Hepatocyte (in vitro differentiated cells): ENCODE measurements at regions not wholly inside any gene's neighbourhood (a gene's known extent, or its start where the extent isn't known, plus 50 kb on each side); places are given as distances from the start of the nearest gene placed in this dataset.

Experiments used
- DNase-seq: peaks from one replicate; pipeline ENCODE4 v3.0.0-alpha.2; 2016; ENCODE audit warnings: low spot score
- H2AFZ ChIP-seq: fragments of 200-600 bp; sonication (generic); 2 replicates; pipeline ENCODE4 v1.6.0; 2016; ENCODE audit warnings: antibody characterized with exemption, mild to moderate bottlenecking
- H3K27ac ChIP-seq: fragments of 200-600 bp; sonication (generic); 2 replicates; pipeline ENCODE4 v1.5.1; 2016; ENCODE audit warnings: mild to moderate bottlenecking
- H3K27me3 ChIP-seq: fragments of 200-600 bp; sonication (generic); 2 replicates; pipeline ENCODE4 v1.6.1; 2016
- H3K36me3 ChIP-seq: fragments of 200-600 bp; sonication (generic); replicated peaks from 2 replicates; pipeline ENCODE4 v1.5.1; 2016; ENCODE audit warnings: low read depth; ENCODE audit not compliant: insufficient read depth
- H3K4me1 ChIP-seq: fragments of 200-600 bp; sonication (generic); 2 replicates; pipeline ENCODE4 v1.5.1; 2016; ENCODE audit warnings: mild to moderate bottlenecking, moderate library complexity; ENCODE audit not compliant: insufficient read depth
- H3K4me2 ChIP-seq: fragments of 200-600 bp; sonication (generic); 2 replicates; pipeline ENCODE4 v1.6.0; 2016
- H3K4me3 ChIP-seq: fragments of 200-600 bp; sonication (generic); 2 replicates; pipeline ENCODE4 v1.5.1; 2016; ENCODE audit warnings: mild to moderate bottlenecking
- H3K79me2 ChIP-seq: fragments of 200-600 bp; sonication (generic); 2 replicates; pipeline ENCODE4 v1.6.0; 2017; ENCODE audit warnings: mild to moderate bottlenecking
- H3K9me2 ChIP-seq: fragments of 200-600 bp; sonication (generic); replicated peaks from 2 replicates; pipeline ENCODE4 v1.6.0; 2017; ENCODE audit warnings: mild to moderate bottlenecking; ENCODE audit not compliant: insufficient read depth
- H3K9me3 ChIP-seq: fragments of 200-600 bp; sonication (generic); 2 replicates; pipeline ENCODE4 v1.5.1; 2016; ENCODE audit warnings: low read depth, mild to moderate bottlenecking
- H4K20me1 ChIP-seq: fragments of 200-600 bp; sonication (generic); 2 replicates; pipeline ENCODE4 v1.6.0; 2016; ENCODE audit warnings: mild to moderate bottlenecking; ENCODE audit not compliant: insufficient read depth, poor library complexity, severe bottlenecking
- EZH2 ChIP-seq: fragments of 200-600 bp; sonication (generic); IDR thresholded peaks from 2 replicates; pipeline ENCODE4 v1.6.1; 2016; ENCODE audit warnings: antibody characterized with exemption, mild to moderate bottlenecking, borderline replicate concordance
- EZH2phosphoT487 ChIP-seq: fragments of 200-600 bp; sonication (generic); IDR thresholded peaks from one replicate; pipeline ENCODE4 v1.6.1; 2018; ENCODE audit warnings: antibody characterized with exemption, mild to moderate bottlenecking, low read depth, moderate library complexity; ENCODE audit not compliant: unreplicated experiment, severe bottlenecking
- WGBS: methylation state at CpG from one replicate; pipeline ENCODE4 v1.1.6; 2016; ENCODE audit warnings: low lambda C conversion rate; ENCODE audit errors: missing lambda C conversion rate; 5-methylcytosine and 5-hydroxymethylcytosine counted together
- TF ChIP-seq, protein P1 (sequence below): fragments of 200-600 bp; sonication (generic); IDR thresholded peaks from 2 replicates; pipeline ENCODE4 v1.5.1; 2016; ENCODE audit warnings: antibody characterized with exemption, mild to moderate bottlenecking; ENCODE audit not compliant: poor library complexity

DNA sequence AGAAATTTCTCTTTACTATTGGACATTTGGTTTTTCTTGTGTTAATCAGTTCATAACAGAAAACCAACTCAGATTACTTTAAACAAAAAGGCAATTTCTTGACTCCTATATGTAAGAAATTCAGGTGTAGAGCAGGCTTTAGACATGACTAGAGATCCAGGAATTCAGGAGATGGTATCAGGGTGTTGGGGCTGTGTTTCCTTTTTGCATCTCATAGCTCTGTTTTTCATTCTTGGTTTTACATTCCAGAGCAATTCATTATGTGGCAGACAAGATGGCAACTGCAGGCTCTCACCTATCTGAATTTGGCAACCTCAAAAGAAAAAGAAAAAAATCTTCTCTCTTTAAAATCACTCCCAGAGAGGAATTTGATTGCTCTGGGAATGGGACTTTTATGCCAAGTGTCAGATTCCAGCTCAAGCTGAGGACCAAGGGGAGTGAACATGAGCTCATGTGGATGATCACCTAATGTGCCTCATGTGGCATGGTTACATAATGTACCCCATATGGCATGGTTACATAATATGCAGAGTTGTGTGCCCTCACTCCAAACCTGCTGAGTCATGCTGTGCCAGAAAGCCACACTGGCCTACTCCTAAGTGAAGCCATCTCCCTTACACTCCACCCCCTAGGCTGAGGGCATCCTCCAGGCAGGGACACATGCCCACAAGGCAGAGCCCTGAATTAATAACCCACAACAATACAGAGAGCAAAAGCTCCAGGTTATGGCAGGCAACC, 282.7 kb downstream of the MBD2 start:
- Histone ChIP-seq H2AFZ (no peak overlapping the region), H3K9me3 (no peaks in the 10 kb centered on the region), H4K20me1 (no peaks in the 10 kb centered on the region), H3K27me3 (no peaks in the 10 kb centered on the region), H3K27ac (no peak overlapping the region), H3K36me3 (no peaks in the 10 kb centered on the region), H3K9me2 (no peaks in the 10 kb centered on the region), H3K79me2 (no peaks in the 10 kb centered on the region), H3K4me2 (no peak overlapping the region), H3K4me1 (peaks cover 2% of the 10 kb centered on the region), H3K4me3 (no peak overlapping the region)
- no peak for DNase-seq
- TF ChIP-seq EZH2phosphoT487 (no peak), EZH2 (no peak)
- TF ChIP-seq, protein P1, sequence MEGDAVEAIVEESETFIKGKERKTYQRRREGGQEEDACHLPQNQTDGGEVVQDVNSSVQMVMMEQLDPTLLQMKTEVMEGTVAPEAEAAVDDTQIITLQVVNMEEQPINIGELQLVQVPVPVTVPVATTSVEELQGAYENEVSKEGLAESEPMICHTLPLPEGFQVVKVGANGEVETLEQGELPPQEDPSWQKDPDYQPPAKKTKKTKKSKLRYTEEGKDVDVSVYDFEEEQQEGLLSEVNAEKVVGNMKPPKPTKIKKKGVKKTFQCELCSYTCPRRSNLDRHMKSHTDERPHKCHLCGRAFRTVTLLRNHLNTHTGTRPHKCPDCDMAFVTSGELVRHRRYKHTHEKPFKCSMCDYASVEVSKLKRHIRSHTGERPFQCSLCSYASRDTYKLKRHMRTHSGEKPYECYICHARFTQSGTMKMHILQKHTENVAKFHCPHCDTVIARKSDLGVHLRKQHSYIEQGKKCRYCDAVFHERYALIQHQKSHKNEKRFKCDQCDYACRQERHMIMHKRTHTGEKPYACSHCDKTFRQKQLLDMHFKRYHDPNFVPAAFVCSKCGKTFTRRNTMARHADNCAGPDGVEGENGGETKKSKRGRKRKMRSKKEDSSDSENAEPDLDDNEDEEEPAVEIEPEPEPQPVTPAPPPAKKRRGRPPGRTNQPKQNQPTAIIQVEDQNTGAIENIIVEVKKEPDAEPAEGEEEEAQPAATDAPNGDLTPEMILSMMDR = no peak

DNA sequence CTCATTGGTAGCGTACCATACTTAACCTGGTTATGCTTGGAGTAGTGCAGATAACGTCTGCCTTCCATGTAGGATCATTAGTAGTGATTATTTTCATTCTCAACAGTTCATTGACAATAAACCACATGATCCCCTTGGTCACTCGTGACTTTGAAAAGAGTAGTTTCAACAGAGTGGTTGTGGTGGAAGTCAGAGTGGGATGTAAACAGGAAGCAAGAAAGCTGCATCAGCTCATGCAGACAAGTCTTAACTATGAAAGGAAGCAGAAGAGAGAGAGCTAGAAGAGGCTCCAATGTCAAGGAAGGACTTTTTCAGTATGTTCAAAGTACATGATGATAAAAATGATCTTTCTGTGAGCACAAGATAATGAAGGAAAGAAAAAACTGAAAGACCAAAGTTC, 287.4 kb downstream of the MBD2 start:
- DNase-seq = no peak
- no peak overlapping the region for H3K4me2 ChIP-seq
- WGBS = 63% methylated on average over 3 of the region's 3 CpGs
- H4K20me1 ChIP-seq = no peaks in the 10 kb centered on the region
- no peaks in the 10 kb centered on the region for H3K9me3 ChIP-seq
- TF ChIP-seq EZH2phosphoT487 (no peak), EZH2 (no peak)
- H3K4me3 ChIP-seq = no peak overlapping the region
- no peaks in the 10 kb centered on the region for H3K9me2 ChIP-seq
- no peaks in the 10 kb centered on the region for H3K27me3 ChIP-seq
- H3K36me3 ChIP-seq = no peaks in the 10 kb centered on the region
- no peak overlapping the region for H2AFZ ChIP-seq
- no peak overlapping the region for H3K27ac ChIP-seq
- H3K79me2 ChIP-seq = no peaks in the 10 kb centered on the region
- H3K4me1 ChIP-seq = no peaks in the 10 kb centered on the region

DNA sequence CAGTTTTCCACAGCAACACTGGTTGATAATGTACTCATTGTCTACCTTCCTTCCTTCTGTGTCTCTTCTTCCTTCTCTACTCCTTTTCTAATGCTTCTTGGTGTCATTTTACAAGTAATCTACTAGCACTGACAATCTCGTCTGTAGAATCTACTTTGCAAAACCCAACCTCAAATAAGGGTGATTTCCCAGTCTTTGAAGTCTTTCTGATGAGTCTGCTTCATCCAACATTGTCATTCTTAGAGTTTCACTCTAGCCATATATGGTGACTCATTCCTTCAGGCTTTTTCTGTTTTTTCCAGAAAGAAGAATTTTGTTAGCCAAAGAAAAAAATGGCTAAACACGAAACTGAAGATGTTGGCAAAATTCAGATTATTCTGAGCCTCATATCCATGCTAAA, 288.7 kb downstream of the MBD2 start:
- no peak for TF ChIP-seq EZH2
- TF ChIP-seq, protein P1 = no peak
- TF ChIP-seq EZH2phosphoT487 = no peak
- no peak overlapping the region for H3K4me3 ChIP-seq
- no peak overlapping the region for H2AFZ ChIP-seq
- H3K9me2 ChIP-seq = no peaks in the 10 kb centered on the region
- H3K27ac ChIP-seq = no peak overlapping the region
- 43% methylated on average over 2 of the region's 2 CpGs for WGBS
- H3K36me3 ChIP-seq = no peaks in the 10 kb centered on the region
- no peaks in the 10 kb centered on the region for H4K20me1 ChIP-seq
- no peaks in the 10 kb centered on the region for H3K4me1 ChIP-seq
- no peak overlapping the region for H3K4me2 ChIP-seq
- no peaks in the 10 kb centered on the region for H3K79me2 ChIP-seq
- H3K27me3 ChIP-seq = no peaks in the 10 kb centered on the region
- no peaks in the 10 kb centered on the region for H3K9me3 ChIP-seq
- no peak for DNase-seq

DNA sequence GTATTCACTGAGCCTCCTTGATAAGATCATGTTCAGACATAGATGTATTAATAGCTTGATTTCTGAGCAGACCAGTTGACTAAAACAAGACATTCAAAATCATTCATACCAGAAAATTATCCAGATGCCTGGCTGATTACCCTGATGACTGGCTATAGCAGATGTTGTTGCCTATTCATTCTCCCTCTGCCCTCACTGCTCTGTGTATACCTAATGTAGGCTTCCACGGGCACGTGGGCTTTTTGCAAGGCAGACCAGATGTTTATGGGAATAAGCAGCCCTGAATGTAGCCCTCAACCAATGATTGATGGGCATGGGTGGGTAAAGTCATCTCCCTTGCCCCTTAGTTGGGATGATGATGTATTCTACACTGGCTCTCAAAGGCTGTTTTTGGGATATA, 289.1 kb downstream of the MBD2 start:
- Histone ChIP-seq H3K4me1 (no peaks in the 10 kb centered on the region), H3K79me2 (no peaks in the 10 kb centered on the region), H3K4me2 (no peak overlapping the region), H2AFZ (no peak overlapping the region), H3K4me3 (no peak overlapping the region), H4K20me1 (no peaks in the 10 kb centered on the region), H3K27ac (no peak overlapping the region), H3K9me2 (no peaks in the 10 kb centered on the region), H3K27me3 (no peaks in the 10 kb centered on the region), H3K9me3 (no peaks in the 10 kb centered on the region), H3K36me3 (no peaks in the 10 kb centered on the region)
- TF ChIP-seq EZH2 = no peak
- TF ChIP-seq, protein P1 = no peak
- TF ChIP-seq EZH2phosphoT487 = no peak
- 79% methylated on average over 2 of the region's 2 CpGs for WGBS
- no peak for DNase-seq
